Left forelimb (tissue), 1 donor: ENCODE measurements at regions not wholly inside any gene's neighbourhood (a gene's known extent, or its start where the extent isn't known, plus 50 kb on each side); places are given as distances from the start of the nearest gene placed in this dataset.

ENCODE experiments used
- DNase-seq: peaks from one replicate; pipeline ENCODE4 v3.0.0-alpha.2; 2018; ENCODE audit warnings: low spot score

GRCh38 chr19:31560086-31561060 is 211.1 kb upstream of the TSHZ3 start:
- DNase-seq = peak; percentile 61

DNA sequence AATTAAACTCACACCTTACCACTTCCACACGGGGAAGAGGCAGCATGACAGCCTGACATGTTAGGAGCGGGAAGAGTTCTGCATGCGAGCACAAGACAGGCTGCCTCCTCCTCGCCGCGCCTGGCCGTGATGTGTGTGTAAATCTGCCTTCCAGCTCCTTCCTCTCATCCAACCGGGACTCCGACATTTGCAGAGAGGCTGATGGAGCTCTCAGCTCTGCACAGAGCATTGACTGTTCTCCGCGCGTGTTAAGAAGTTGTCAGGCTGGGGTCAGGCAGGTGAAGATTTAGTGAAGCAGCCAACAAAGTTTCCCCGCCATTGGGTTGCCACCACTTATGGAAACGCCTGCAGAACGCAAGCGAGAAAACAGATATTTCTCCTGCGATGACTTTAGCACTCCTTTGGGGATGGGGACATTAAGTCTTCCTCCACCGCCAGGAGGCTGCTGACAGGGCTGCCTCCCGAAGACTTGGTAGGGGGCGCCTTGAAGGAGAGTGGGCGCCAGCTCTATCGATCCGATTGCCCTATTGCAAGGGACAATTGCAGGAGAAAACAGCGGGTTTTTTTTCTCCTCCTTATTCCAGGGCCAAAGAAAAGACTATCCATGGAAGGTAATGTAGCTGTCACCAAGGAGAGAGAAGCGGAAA is 213.9 kb upstream of the TSHZ3 start:
- no peak for DNase-seq

DNA sequence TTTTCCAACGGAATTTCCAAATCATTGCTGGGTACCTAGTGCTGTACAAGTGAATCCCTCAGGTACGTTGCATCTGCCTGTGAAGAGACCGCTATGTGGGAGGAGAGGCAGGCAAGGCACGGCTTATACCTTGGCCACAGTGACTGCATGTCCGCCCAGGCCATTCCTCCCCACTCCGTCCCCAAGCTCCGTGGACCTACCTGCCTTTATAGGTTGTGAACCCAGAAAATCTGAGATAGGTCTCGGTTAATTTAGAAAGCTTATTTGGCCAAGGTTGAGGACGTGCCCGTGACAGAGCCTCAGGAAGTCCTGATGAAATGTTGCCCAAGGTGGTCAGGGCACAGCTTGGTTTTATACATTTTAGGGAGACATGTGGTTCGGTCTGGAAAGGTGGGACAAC is 218.5 kb upstream of the TSHZ3 start:
- peak; percentile 25 for DNase-seq

DNA sequence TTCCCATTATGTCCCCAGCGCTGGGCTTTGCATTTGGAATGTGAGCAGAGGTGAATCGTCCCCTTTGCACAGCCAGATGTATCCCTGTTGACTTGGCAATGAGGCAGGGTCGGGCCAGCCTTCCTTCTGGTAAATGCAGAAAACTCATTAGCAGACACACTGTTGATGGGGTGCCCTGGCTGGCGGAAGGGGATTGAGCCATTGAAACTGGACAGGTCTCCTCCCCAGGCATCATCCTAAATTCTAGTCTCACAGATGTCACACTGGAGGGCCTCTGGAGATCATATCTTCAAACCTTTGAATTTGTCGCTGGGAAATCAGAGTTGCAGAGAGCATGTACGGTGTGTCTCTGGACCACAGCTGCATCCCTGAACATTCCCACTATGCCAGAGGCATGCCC is 219.5 kb upstream of the TSHZ3 start:
- DNase-seq = peak; percentile 38

DNA sequence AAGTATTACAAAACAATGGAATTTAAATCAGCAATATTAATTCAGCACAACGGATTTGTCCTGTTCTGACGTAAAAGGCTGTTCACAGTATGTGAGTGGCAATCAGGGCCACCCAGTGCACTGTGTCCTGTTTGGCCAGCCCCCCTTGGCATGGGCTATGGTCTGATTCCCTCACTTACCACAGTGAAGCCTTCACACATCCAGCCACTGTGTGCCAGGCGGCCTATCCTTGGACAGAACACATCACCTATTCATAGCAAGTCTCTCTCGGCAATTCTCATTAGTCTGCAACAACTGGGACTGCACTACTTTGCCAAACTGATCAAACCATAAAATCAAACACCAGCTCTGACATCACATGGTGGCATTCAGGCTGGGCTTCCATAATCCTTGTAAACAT is 221.5 kb upstream of the TSHZ3 start:
- DNase-seq = peak; percentile 23

DNA sequence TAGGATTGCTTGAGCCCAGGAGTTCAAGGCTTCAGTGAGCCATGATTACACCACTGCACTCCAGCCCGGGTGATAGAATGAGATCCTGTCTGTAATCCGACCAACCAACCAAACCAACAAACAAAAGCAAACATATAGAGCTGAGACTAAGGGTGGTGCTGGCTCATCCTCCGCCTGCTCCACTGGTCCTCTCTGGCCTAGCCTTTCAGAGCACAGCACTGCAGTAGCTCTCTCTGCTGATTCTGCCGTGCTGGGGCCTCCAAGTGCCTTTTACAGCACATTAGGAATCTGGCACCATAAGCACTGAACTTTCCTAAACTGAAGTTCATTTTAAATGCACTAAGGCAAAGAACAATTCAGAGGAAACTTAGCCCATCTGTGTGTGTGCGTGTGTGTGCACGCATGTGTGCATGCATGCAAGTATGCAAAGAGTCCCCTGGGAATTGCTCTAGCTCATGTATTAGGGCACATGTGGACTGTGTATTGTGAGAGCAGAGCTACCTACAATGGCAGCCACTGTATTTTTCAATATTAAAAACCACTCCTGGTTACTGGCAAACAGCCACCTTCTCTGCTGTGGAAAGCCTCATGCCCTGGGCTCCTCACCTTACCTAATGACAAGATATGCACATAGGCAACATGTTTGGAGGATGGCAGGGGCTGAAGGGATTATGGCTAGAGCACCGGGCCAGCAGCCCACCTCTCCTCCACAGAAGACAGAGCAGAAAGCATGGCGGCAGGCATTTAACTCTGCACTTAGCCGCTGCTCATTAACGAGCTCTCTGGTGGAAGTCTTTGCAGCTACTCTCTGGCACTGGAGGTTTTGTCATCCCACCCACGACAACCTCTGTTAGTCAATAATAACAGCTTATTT is 223.1 kb upstream of the TSHZ3 start:
- peak; percentile 45 for DNase-seq

DNA sequence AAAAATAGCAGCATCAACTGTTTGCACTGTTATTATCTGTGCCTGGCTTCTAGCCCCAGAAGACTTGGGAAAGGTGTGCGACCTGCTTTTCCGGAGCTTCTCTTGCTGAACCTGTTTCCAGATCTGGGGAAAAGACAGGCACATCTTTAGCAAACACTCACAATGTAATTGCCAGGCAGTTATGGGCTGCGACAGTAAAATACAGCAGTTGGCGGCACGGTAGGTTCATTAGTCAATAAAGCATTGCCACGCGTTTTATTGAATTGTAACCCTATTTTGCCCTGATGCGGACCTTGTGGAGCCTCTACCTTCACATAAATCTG is 223.7 kb upstream of the TSHZ3 start:
- no peak for DNase-seq

DNA sequence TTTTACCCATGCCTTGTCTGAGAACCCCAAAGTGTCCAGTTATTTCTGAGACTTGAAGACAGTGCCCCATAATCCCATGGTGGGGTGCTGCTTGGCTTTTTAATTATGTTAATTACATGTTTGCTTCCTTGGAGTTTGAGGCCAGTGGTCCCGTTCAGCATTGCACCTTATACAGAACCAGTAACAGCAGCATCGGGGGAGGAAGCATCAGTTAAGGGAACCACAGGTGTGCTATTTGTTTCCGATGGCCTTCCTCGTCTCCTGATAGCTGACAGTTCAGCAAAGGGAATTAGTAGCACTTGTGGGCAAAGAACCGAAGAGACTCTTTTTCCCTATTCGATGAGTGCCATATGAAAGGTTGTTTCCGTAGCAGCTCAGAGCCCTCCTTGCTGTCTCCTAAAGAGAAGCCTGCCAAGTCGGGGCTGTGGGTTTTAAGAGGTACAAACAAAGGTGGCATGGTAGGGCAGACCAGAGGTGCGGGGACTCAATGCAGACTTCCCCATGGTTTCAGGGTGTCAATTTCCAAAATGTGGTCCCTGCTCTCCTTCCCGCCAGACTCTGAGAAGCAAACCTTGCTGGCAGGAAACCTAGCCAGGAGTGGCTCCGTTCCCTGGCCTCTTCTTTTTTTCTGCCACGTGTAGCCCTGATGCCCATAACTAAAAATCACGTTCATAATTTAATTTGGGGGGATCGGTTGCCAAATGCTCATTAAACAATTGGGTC is 225.2 kb upstream of the TSHZ3 start:
- DNase-seq = peak; percentile 14

DNA sequence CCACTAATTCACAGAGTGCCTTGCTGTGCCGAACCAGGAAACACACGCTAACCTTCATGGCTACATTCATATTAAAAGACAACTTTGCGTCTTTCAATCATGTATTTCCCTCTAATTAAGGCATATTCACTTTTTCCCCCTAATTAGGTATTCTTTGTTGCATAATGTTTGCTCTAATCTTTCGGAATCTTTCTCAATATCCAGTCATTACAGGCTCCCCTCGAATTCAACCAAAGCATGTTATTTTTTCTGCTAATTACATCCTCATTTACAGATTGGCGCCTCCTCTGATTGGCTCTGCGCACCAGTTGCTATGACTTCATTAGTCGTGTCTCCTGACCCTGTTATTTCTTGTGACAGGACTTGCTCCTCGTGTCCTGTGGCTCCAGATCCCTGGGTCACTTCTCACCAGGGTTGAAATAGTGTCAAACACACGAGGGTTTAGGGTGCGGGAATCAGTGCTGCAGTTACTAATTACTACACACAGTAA is 226.7 kb upstream of the TSHZ3 start:
- DNase-seq = no peak

- no peak for DNase-seq
Observed at GRCh38 chr19:31578326-31578725, 229.1 kb upstream of the TSHZ3 start.

- DNase-seq = peak; percentile 9
Observed at GRCh38 chr19:31583148-31583547, 233.9 kb upstream of the TSHZ3 start.

- no peak for DNase-seq
Observed at GRCh38 chr19:31586282-31586681, 237.0 kb upstream of the TSHZ3 start.

- peak; percentile 41 for DNase-seq
Observed at GRCh38 chr19:31589109-31589508, 239.9 kb upstream of the TSHZ3 start.

DNA sequence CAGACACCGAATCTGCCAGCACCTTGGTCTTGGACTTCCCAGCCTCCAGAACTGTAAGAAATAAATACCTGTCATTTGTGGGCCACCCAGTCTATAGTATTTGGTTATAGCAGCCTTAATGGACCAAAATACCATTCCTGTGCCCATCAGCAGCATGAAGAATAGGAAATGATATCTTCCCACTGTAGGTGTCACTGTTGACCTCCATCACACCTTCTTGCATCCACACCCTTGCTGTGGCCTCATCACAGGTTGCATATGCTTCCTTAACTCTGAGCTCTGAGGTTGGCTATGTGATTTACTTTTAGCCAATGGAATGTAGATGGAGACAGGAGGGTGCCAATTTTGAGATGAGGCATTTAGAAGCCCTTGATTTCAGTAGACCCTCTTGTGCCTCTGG is 242.0 kb upstream of the TSHZ3 start:
- DNase-seq = no peak

- DNase-seq = no peak
Observed at GRCh38 chr19:31592456-31592855, 243.2 kb upstream of the TSHZ3 start.

- peak; percentile 11 for DNase-seq
Observed at GRCh38 chr19:31594701-31595100, 245.5 kb upstream of the TSHZ3 start.

- DNase-seq = peak; percentile 11
Observed at GRCh38 chr19:31595521-31595920, 246.3 kb upstream of the TSHZ3 start.

DNA sequence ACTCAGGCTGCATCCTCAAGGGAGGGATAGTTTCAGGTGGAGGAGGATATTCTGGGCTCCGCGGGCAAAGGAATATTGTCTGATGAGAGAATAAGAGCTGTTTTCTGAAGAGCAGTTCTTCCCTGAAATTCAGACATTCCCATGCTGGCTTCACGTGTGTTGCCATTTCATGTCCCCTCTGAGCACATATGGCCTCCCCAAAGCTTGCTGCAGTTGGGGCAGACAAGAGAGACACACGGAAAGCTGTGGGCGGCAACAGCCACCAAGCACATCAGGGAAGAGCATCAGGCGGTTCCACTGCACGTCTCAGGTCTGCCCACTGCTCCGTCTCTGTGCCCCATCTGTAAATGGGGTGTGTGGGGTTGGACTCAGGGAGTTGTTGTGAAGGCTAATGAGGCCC is 247.5 kb upstream of the TSHZ3 start:
- DNase-seq = peak; percentile 30

GRCh38 chr19:31597616-31598015 is 248.4 kb upstream of the TSHZ3 start:
- DNase-seq = peak; percentile 11

GRCh38 chr19:31598730-31599238 is 249.5 kb upstream of the TSHZ3 start:
- DNase-seq = no peak

DNA sequence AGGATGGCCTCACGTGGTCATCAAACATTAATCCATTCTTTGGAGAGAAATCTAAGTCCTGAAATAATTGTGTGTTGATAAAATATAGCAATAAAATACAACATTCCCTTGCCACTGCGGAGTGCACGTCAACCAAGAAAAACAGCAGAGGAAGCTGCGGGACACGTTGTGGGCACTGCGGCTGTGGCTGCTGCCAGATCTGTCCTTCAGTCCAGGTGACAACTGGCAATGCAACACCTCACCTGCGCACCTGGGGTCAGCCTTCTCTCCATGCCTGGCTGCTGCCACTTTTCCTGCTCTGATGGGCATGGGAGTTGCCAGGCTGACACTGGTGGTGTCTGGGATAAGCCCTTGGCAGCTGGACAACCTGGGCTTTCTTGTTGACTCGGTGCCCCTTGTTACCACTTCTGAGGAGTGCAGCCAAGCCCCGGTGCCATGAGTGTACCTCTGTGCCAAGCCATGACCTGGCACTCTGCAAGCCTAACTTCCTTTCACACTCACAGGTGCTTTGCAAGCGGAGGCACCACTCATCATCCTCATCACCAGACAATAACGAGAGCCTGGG is 251.6 kb upstream of the TSHZ3 start:
- peak; percentile 1 for DNase-seq
